M059J (cell line): ENCODE measurements at regions not wholly inside any gene's neighbourhood (a gene's known extent, or its start where the extent isn't known, plus 50 kb on each side); places are given as distances from the start of the nearest gene placed in this dataset.

ENCODE experiments used
- DNase-seq: peaks from one replicate; pipeline ENCODE4 v3.0.0-alpha.2; 2012; ENCODE audit warnings: low read depth

GRCh38 chr10:30793093-30793492 is 163.5 kb upstream of the LYZL2 start:
- DNase-seq = no peak

GRCh38 chr10:30792025-30792424 is 162.5 kb upstream of the LYZL2 start:
- no peak for DNase-seq

GRCh38 chr10:30791197-30791611 is 161.7 kb upstream of the LYZL2 start:
- DNase-seq = no peak

GRCh38 chr10:30789806-30790205 is 160.3 kb upstream of the LYZL2 start:
- no peak for DNase-seq

GRCh38 chr10:30788307-30788706 is 158.8 kb upstream of the LYZL2 start:
- DNase-seq = peak; percentile 44

GRCh38 chr10:30786906-30787305 is 157.4 kb upstream of the LYZL2 start:
- DNase-seq = no peak

- DNase-seq = peak; percentile 77
These were observed 156.6 kb upstream of the LYZL2 start for GRCh38 chr10:30786131-30786530.

GRCh38 chr10:30784897-30785605 is 155.5 kb upstream of the LYZL2 start:
- peak; percentile 66 for DNase-seq

- DNase-seq = peak; percentile 36
These were observed 155.0 kb upstream of the LYZL2 start for GRCh38 chr10:30784524-30784896.

- DNase-seq = peak; percentile 79
These were observed 154.5 kb upstream of the LYZL2 start for GRCh38 chr10:30783939-30784501.

- DNase-seq = peak; percentile 10
These were observed 153.2 kb upstream of the LYZL2 start for GRCh38 chr10:30782537-30783461.

GRCh38 chr10:30782157-30782536 is 152.6 kb upstream of the LYZL2 start:
- DNase-seq = no peak

- DNase-seq = no peak
These were observed 152.1 kb upstream of the LYZL2 start for GRCh38 chr10:30781670-30782121.

GRCh38 chr10:30778769-30779168 is 149.2 kb upstream of the LYZL2 start:
- DNase-seq = no peak

GRCh38 chr10:30775779-30776591 is 146.4 kb upstream of the LYZL2 start:
- peak; percentile 24 for DNase-seq

- DNase-seq = no peak
These were observed 144.7 kb upstream of the LYZL2 start for GRCh38 chr10:30774261-30774660.

GRCh38 chr10:30773501-30773900 is 143.9 kb upstream of the LYZL2 start:
- DNase-seq = no peak

- DNase-seq = no peak
These were observed 141.3 kb upstream of the LYZL2 start for GRCh38 chr10:30770816-30771215.

- DNase-seq = no peak
These were observed 140.7 kb upstream of the LYZL2 start for GRCh38 chr10:30770229-30770628.

GRCh38 chr10:30769361-30769760 is 139.8 kb upstream of the LYZL2 start:
- DNase-seq = no peak

- no peak for DNase-seq
These were observed 136.1 kb upstream of the LYZL2 start for GRCh38 chr10:30765616-30766015.
